Activated naive CD4-positive, alpha-beta T cell (primary cell): ENCODE measurements at regions not wholly inside any gene's neighbourhood (a gene's known extent, or its start where the extent isn't known, plus 50 kb on each side); places are given as distances from the start of the nearest gene placed in this dataset.

Experiments used
- DNase-seq, 4 experiments: peaks; one replicate each; lab custom pipeline; 2025; lab: John Stamatoyannopoulos, UW

- no peak for DNase-seq
These were observed 173.2 kb upstream of the GRIP1 start for GRCh38 chr12:66852091-66852490.

GRCh38 chr12:66852765-66853164 is 173.9 kb upstream of the GRIP1 start:
- no peak for DNase-seq

GRCh38 chr12:66859751-66860440 is 181.0 kb upstream of the GRIP1 start:
- DNase-seq, result no peak

- peak; percentile 6 to 57 (median 30) for DNase-seq
These were observed 182.2 kb upstream of the GRIP1 start for GRCh38 chr12:66860752-66861750.

GRCh38 chr12:66862356-66862985 is 183.6 kb upstream of the GRIP1 start:
- no peak for DNase-seq

GRCh38 chr12:66863276-66863675 is 184.4 kb upstream of the GRIP1 start:
- no peak for DNase-seq

GRCh38 chr12:66877925-66878324 is 199.0 kb upstream of the GRIP1 start:
- no peak for DNase-seq

- DNase-seq, result no peak
These were observed 200.5 kb upstream of the GRIP1 start for GRCh38 chr12:66879409-66879808.

- no peak for DNase-seq
These were observed 202.5 kb upstream of the GRIP1 start for GRCh38 chr12:66881386-66881785.

GRCh38 chr12:66884091-66884490 is 205.2 kb upstream of the GRIP1 start:
- no peak for DNase-seq

GRCh38 chr12:66885115-66885875 is 206.4 kb upstream of the GRIP1 start:
- no peak for DNase-seq

- DNase-seq, result no peak
These were observed 217.9 kb upstream of the GRIP1 start for GRCh38 chr12:66896797-66897196.

GRCh38 chr12:66898700-66899469 is 220.0 kb upstream of the GRIP1 start:
- no peak for DNase-seq

- no peak for DNase-seq
These were observed 220.7 kb upstream of the GRIP1 start for GRCh38 chr12:66899588-66899987.

GRCh38 chr12:66900616-66901015 is 221.7 kb upstream of the GRIP1 start:
- no peak for DNase-seq

GRCh38 chr12:66901138-66901932 is 222.5 kb upstream of the GRIP1 start:
- no peak for DNase-seq

GRCh38 chr12:66902020-66902419 is 223.1 kb upstream of the GRIP1 start:
- no peak for DNase-seq

- DNase-seq, result no peak
These were observed 225.0 kb upstream of the GRIP1 start for GRCh38 chr12:66903782-66904396.

- DNase-seq, result no peak
These were observed 226.3 kb upstream of the GRIP1 start for GRCh38 chr12:66905201-66905600.
